ENCODE measurements at regions not wholly inside any gene's neighbourhood (a gene's known extent, or its start where the extent isn't known, plus 50 kb on each side); places are given as distances from the start of the nearest gene placed in this dataset.

- TF ChIP-seq, protein P1, sequence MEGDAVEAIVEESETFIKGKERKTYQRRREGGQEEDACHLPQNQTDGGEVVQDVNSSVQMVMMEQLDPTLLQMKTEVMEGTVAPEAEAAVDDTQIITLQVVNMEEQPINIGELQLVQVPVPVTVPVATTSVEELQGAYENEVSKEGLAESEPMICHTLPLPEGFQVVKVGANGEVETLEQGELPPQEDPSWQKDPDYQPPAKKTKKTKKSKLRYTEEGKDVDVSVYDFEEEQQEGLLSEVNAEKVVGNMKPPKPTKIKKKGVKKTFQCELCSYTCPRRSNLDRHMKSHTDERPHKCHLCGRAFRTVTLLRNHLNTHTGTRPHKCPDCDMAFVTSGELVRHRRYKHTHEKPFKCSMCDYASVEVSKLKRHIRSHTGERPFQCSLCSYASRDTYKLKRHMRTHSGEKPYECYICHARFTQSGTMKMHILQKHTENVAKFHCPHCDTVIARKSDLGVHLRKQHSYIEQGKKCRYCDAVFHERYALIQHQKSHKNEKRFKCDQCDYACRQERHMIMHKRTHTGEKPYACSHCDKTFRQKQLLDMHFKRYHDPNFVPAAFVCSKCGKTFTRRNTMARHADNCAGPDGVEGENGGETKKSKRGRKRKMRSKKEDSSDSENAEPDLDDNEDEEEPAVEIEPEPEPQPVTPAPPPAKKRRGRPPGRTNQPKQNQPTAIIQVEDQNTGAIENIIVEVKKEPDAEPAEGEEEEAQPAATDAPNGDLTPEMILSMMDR (IDR thresholded peaks at IDR 0.05), result no peak
- TF ChIP-seq POLR2A (IDR thresholded peaks at IDR 0.05) (no peak), POLR2AphosphoS5 (IDR thresholded peaks at IDR 0.05) (no peak), EP300 (IDR thresholded peaks at IDR 0.05; ENCODE audit: low read depth) (no peak)
These were observed 99.7 kb upstream of the UGP2 start for GRCh38 chr2:63741884-63742579.
